Activated naive CD8-positive, alpha-beta T cell treated with anti-CD3 and anti-CD28 coated beads, Interleukin-2, amount 50 U/mL, for 24 hours (primary cell): ENCODE measurements at regions not wholly inside any gene's neighbourhood (a gene's known extent, or its start where the extent isn't known, plus 50 kb on each side); places are given as distances from the start of the nearest gene placed in this dataset.
"Not testable (repeated sequence)": the region's sequence is repeated elsewhere in the genome, so short reads cannot be mapped to it uniquely, and the experiment has no call there.

ENCODE experiments used
- ATAC-seq: fragments of 150-1000 bp; cut with Tn5 transposase; one replicate; pipeline ENCODE4 v1.10.0; 2021
- DNase-seq: peaks from one replicate; pipeline ENCODE4 v3.0.0; 2021
- H3K27ac Mint-ChIP-seq: one replicate; pipeline ENCODE4 v1.8.0; 2021; ENCODE audit warnings: mild to moderate bottlenecking, mixed read lengths
- H3K27me3 Mint-ChIP-seq: one replicate; pipeline ENCODE4 v1.8.0; 2021; ENCODE audit warnings: mixed read lengths
- H3K36me3 Mint-ChIP-seq: one replicate; pipeline ENCODE4 v1.8.0; 2021; ENCODE audit warnings: low read depth, mixed read lengths
- H3K4me1 Mint-ChIP-seq: one replicate; pipeline ENCODE4 v1.8.0; 2021; ENCODE audit warnings: mixed read lengths
- H3K4me3 Mint-ChIP-seq: one replicate; pipeline ENCODE4 v1.8.0; 2021; ENCODE audit warnings: mild to moderate bottlenecking, moderate library complexity, mixed read lengths
- H3K9me3 Mint-ChIP-seq: one replicate; pipeline ENCODE4 v1.8.0; 2021; ENCODE audit warnings: mixed read lengths

DNA sequence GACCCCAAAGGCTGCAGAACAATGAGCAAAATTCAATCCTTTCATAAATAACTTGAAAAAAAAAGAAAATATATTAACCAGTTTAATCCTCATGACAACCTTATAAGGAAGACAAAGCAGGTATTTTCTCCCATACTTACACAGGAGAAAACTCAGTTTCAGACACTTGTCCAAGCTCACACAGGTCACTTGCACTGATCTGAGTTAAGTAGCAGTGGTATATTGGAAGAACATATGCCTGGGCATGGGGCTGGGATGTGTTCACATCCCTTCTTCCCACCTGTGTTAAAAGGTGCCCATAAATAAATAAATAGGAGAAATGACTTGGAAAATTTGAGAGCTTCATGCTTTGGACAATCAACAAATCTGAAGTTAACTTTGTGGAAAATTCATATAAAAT is 63.5 kb upstream of the SELENOP start:
- Mint-ChIP-seq H3K4me3 (no peak overlapping the region), H3K27me3 (no peaks in the 10 kb centered on the region), H3K9me3 (no peaks in the 10 kb centered on the region), H3K4me1 (peaks cover 9% of the 10 kb centered on the region), H3K27ac (no peak overlapping the region), H3K36me3 (no peaks in the 10 kb centered on the region)
- ATAC-seq (no peak), DNase-seq (no peak)

DNA sequence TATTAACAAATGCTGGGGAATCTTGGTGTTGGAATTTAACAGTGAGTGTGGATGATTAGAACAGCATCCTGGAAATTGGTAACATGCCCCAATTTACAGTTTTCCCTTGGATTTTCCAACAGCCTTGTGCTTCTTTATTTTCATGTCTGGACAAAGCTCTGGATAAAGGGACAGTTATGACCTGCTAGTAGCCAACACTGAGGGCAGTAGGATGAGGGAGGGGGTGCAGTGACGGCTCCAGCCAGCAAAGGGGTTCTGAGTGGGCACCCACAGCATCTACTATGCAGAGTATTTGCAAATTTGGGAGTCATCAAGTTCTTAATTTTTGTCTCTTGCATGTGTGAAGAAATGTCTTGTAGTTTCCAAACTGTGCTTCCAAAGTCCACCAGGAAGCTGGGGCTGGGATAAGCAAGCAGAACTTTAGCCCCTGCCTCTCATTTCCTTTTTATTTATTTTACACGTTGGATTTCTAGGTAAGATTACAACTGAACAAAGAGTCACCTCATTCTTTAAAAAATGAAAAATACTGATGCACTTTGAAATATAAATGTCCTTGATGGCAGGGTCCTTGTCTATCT is 63.0 kb upstream of the SELENOP start:
- H3K4me3 Mint-ChIP-seq, result no peak overlapping the region

DNA sequence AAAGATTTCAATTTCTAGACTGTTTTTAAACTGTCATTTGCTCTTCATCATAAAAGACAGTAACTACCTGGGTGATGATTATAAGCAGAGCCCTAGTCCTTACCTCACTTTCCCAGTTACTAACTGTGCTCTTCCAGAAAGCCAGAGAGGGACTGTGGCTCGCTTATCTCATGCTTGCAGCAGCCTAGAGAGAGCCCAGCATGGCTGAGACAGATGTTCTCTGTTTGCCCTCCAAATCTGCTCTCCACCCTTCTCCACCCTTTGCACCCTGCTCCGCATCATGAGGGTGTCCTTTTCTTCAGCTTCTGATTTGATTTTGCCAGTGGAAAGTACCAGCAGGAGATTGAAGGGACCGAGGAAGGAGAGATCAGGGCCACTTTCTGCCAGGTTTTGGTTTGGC is 61.2 kb upstream of the SELENOP start:
- DNase-seq, result no peak
- no peaks in the 10 kb centered on the region for H3K9me3 Mint-ChIP-seq
- H3K36me3 Mint-ChIP-seq, result no peaks in the 10 kb centered on the region
- no peak overlapping the region for H3K27ac Mint-ChIP-seq
- peaks cover 9% of the 10 kb centered on the region for H3K4me1 Mint-ChIP-seq
- H3K27me3 Mint-ChIP-seq, result no peaks in the 10 kb centered on the region
- no peak for ATAC-seq
- H3K4me3 Mint-ChIP-seq, result no peak overlapping the region

More for the DNA sequence above, 63.0 kb upstream of the SELENOP start:
- peaks cover 9% of the 10 kb centered on the region for H3K4me1 Mint-ChIP-seq
- DNase-seq (no peak), ATAC-seq (no peak)
- no peak overlapping the region for H3K27ac Mint-ChIP-seq
- no peaks in the 10 kb centered on the region for H3K36me3 Mint-ChIP-seq
- no peaks in the 10 kb centered on the region for H3K27me3 Mint-ChIP-seq
- H3K9me3 Mint-ChIP-seq, result no peaks in the 10 kb centered on the region

GRCh38 chr5:42870882-42871418 is 59.3 kb upstream of the SELENOP start:
- DNase-seq, result no peak

GRCh38 chr5:42868417-42868816 is 56.7 kb upstream of the SELENOP start:
- H3K27ac Mint-ChIP-seq, H3K27me3 Mint-ChIP-seq, ATAC-seq, H3K36me3 Mint-ChIP-seq, DNase-seq, H3K4me3 Mint-ChIP-seq, H3K4me1 Mint-ChIP-seq: not testable (repeated sequence)
- peaks cover 13% of the 10 kb centered on the region for H3K9me3 Mint-ChIP-seq

More at GRCh38 chr5:42870882-42871418, 59.3 kb upstream of the SELENOP start:
- Mint-ChIP-seq H3K4me3 (no peak overlapping the region), H3K4me1 (peaks cover 5% of the 10 kb centered on the region), H3K27ac (no peak overlapping the region), H3K36me3 (no peaks in the 10 kb centered on the region), H3K9me3 (peaks cover 8% of the 10 kb centered on the region), H3K27me3 (no peaks in the 10 kb centered on the region)
- no peak for ATAC-seq

- H3K36me3 Mint-ChIP-seq, DNase-seq, ATAC-seq, H3K27ac Mint-ChIP-seq, H3K4me3 Mint-ChIP-seq, H3K4me1 Mint-ChIP-seq: not testable (repeated sequence)
- Mint-ChIP-seq H3K9me3 (peaks cover 18% of the 10 kb centered on the region), H3K27me3 (peaks cover 15% of the 10 kb centered on the region)
Measured at GRCh38 chr5:42864749-42865148, 53.1 kb upstream of the SELENOP start.
